RWPE1 (cell line): ENCODE measurements at regions not wholly inside any gene's neighbourhood (a gene's known extent, or its start where the extent isn't known, plus 50 kb on each side); places are given as distances from the start of the nearest gene placed in this dataset.

Experiments used
- CTCF ChIA-PET: fragments of 350-600 bp; sonication (Branson Sonifier 250); formaldehyde crosslinking; extraction: SDS; loops from one replicate; lab custom pipeline; 2021; lab: Yijun Ruan, JAX
- POLR2A ChIA-PET: fragments of 400-600 bp; formaldehyde crosslinking; extraction: SDS; loops from one replicate; lab custom pipeline; 2020; ENCODE audit warnings: antibody characterized with exemption; ENCODE audit not compliant: low non-redundant PET; lab: Yijun Ruan, JAX
- DNase-seq: peaks from one replicate; pipeline ENCODE4 v3.0.0; 2012; ENCODE audit warnings: low spot score
- H3K27ac ChIP-seq: fragments of 450-650 bp; 2 replicates; pipeline ENCODE4 v1.5.1; 2017
- CTCF ChIP-seq: fragments of 450-650 bp; conservative IDR thresholded peaks from 2 replicates; pipeline ENCODE4 v1.5.1; 2017; ENCODE audit warnings: low read depth, mild to moderate bottlenecking

- CTCF ChIA-PET: no interaction called here
- no peak overlapping the region for H3K27ac ChIP-seq
- POLR2A ChIA-PET: no interaction called here
- DNase-seq: no peak
- TF ChIP-seq CTCF: no peak
Measured at GRCh38 chr6:16855460-16855859, 94.2 kb upstream of the ATXN1 start.

- no peak for TF ChIP-seq CTCF
- no peak overlapping the region for H3K27ac ChIP-seq
- no peak for DNase-seq
- ChIA-PET POLR2A (no interaction called here), CTCF (no interaction called here)
Measured at GRCh38 chr6:16854986-16855385, 93.7 kb upstream of the ATXN1 start.

GRCh38 chr6:16852671-16853070 is 91.4 kb upstream of the ATXN1 start:
- DNase-seq: no peak
- ChIA-PET CTCF (interaction anchor here (0.5 kb wide), 2 partner anchors 29 to 33 kb away, joined by 3 read pairs; no protein-coding TSS in a partner anchor), POLR2A (no interaction called here)
- no peak for TF ChIP-seq CTCF
- no peak overlapping the region for H3K27ac ChIP-seq

GRCh38 chr6:16851758-16852157 is 90.5 kb upstream of the ATXN1 start:
- no peak overlapping the region for H3K27ac ChIP-seq
- no peak for TF ChIP-seq CTCF
- ChIA-PET POLR2A (no interaction called here), CTCF (no interaction called here)
- DNase-seq: no peak

- CTCF ChIA-PET: no interaction called here
- no peak for DNase-seq
- no peak for TF ChIP-seq CTCF
- POLR2A ChIA-PET: no interaction called here
- no peak overlapping the region for H3K27ac ChIP-seq
Measured at GRCh38 chr6:16851044-16851540, 89.8 kb upstream of the ATXN1 start.

- POLR2A ChIA-PET: no interaction called here
- TF ChIP-seq CTCF: no peak
- CTCF ChIA-PET: interaction anchor here (0.6 kb wide), 1 partner anchor 52 kb away, joined by 3 read pairs; no protein-coding TSS in a partner anchor
- no peak overlapping the region for H3K27ac ChIP-seq
- no peak for DNase-seq
Measured at GRCh38 chr6:16850681-16851026, 89.4 kb upstream of the ATXN1 start.
